ENCODE measurements at regions not wholly inside any gene's neighbourhood (a gene's known extent, or its start where the extent isn't known, plus 50 kb on each side); places are given as distances from the start of the nearest gene placed in this dataset.

DNA sequence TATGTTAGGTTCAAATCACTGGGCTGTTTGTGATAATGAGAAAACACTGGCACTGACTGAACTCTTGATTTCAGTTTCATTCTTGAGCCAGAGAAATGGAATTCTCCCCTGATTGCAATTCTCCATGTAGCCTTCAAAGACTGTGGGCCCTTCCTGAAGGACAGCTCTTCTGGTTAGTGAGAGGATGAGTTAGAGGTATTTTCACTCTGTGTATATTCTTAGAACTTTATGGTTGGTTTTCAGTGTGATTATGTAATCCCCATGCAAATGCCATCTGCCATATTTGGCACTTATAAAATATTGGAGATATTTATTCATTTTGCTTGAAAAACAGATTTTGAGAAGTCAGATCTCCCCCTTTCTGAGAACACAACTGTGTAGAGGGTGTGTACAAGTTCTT lies 323.7 kb downstream of the SLC4A3 start:
- Histone ChIP-seq H2BK12ac (ENCODE audit: low read length) (no peak overlapping the region), H3K18ac (ENCODE audit: low read length) (no peak overlapping the region), H3K9ac (ENCODE audit: low read depth, low read length, poor library complexity) (no peak overlapping the region), H4K8ac (ENCODE audit: low read depth, low read length) (no peak overlapping the region), H3K9me3 (replicated peaks in 1 of 2; ENCODE audit: control insufficient read depth in 2 of 2, insufficient read depth in 1 of 2, low read depth in 1 of 2, low read length in 2 of 2) (no peaks in the 10 kb centered on the region), H3K27me3 (ENCODE audit: control insufficient read depth in 3 of 3, insufficient read depth in 3 of 3, low read depth in 1 of 3, low read length in 3 of 3) (no peaks in the 10 kb centered on the region), H3K4ac (ENCODE audit: low read length) (no peak overlapping the region), H2BK15ac (ENCODE audit: low read length) (no peak overlapping the region), H2AFZ (ENCODE audit: low read length) (no peak overlapping the region), H3K4me1 (ENCODE audit: control insufficient read depth in 2 of 2, insufficient read depth in 1 of 2, low read depth in 1 of 2, low read length in 2 of 2) (no peaks in the 10 kb centered on the region), H2AK5ac (ENCODE audit: low read depth, low read length) (no peak overlapping the region), H4K91ac (ENCODE audit: low read depth, low read length, poor library complexity) (no peak overlapping the region), H2BK5ac (ENCODE audit: low read length) (no peak overlapping the region), H3K36me3 (replicated peaks in 1 of 2; ENCODE audit: control insufficient read depth in 2 of 2, insufficient read depth in 2 of 2, low read length in 2 of 2) (no peaks in the 10 kb centered on the region), H3K14ac (ENCODE audit: low read length) (no peak overlapping the region), H3K23ac (ENCODE audit: low read depth, low read length, poor library complexity) (no peak overlapping the region), H3K27ac (replicated peaks; ENCODE audit: low read length) (no peak overlapping the region), H3K79me1 (ENCODE audit: low read depth, low read length) (no peaks in the 10 kb centered on the region), H3K4me3 (ENCODE audit: low read length in 2 of 2) (no peak overlapping the region), H2BK120ac (ENCODE audit: low read depth, low read length) (no peak overlapping the region), H3K4me2 (ENCODE audit: insufficient read depth, low read length, poor library complexity, severe bottlenecking) (no peak overlapping the region)
- DNase-seq (ENCODE audit: low spot score) = no peak

DNA sequence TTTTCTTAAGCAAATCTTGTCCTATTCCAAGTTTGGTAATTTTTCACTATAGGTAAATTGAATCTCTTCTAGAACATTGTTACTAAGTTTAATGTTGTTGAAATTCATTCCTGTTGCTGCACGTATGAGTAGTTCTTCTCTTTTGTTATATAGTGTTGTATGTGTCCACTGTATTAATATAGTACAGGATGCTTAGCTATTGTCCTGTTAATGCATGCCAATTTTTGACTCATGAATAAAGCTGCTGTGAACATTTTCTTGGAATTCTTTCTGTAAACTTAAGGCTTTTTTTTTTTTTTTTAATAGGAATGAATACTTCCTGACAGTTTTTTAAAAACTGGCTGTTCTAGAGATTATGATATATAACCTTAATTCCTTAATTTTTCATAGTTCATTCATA lies 326.9 kb downstream of the SLC4A3 start:
- Histone ChIP-seq H2AK5ac (ENCODE audit: low read depth, low read length) (no peak overlapping the region), H3K14ac (ENCODE audit: low read length) (no peak overlapping the region), H3K4me2 (ENCODE audit: insufficient read depth, low read length, poor library complexity, severe bottlenecking) (no peak overlapping the region), H2BK12ac (ENCODE audit: low read length) (no peak overlapping the region), H3K23ac (ENCODE audit: low read depth, low read length, poor library complexity) (no peak overlapping the region), H3K79me1 (ENCODE audit: low read depth, low read length) (no peaks in the 10 kb centered on the region), H3K9me3 (replicated peaks in 1 of 2; ENCODE audit: control insufficient read depth in 2 of 2, insufficient read depth in 1 of 2, low read depth in 1 of 2, low read length in 2 of 2) (no peaks in the 10 kb centered on the region), H3K18ac (ENCODE audit: low read length) (no peak overlapping the region), H2BK5ac (ENCODE audit: low read length) (no peak overlapping the region), H2AFZ (ENCODE audit: low read length) (no peak overlapping the region), H3K9ac (ENCODE audit: low read depth, low read length, poor library complexity) (no peak overlapping the region), H3K4ac (ENCODE audit: low read length) (no peak overlapping the region), H4K8ac (ENCODE audit: low read depth, low read length) (no peak overlapping the region), H3K36me3 (replicated peaks in 1 of 2; ENCODE audit: control insufficient read depth in 2 of 2, insufficient read depth in 2 of 2, low read length in 2 of 2) (no peaks in the 10 kb centered on the region), H4K91ac (ENCODE audit: low read depth, low read length, poor library complexity) (no peak overlapping the region), H3K4me3 (ENCODE audit: low read length in 2 of 2) (no peak overlapping the region), H2BK120ac (ENCODE audit: low read depth, low read length) (no peak overlapping the region), H3K4me1 (ENCODE audit: control insufficient read depth in 2 of 2, insufficient read depth in 1 of 2, low read depth in 1 of 2, low read length in 2 of 2) (no peaks in the 10 kb centered on the region), H3K27me3 (ENCODE audit: control insufficient read depth in 3 of 3, insufficient read depth in 3 of 3, low read depth in 1 of 3, low read length in 3 of 3) (no peaks in the 10 kb centered on the region), H2BK15ac (ENCODE audit: low read length) (no peak overlapping the region), H3K27ac (replicated peaks; ENCODE audit: low read length) (no peak overlapping the region)
- no CpG with 5 or more reads among the region's 1 CpG for WGBS, 2 donors (ENCODE audit: extremely low coverage in 2 of 2, insufficient read length in 2 of 2, insufficient replicate concordance in 1 of 2)
- no peak for DNase-seq (ENCODE audit: low spot score)

DNA sequence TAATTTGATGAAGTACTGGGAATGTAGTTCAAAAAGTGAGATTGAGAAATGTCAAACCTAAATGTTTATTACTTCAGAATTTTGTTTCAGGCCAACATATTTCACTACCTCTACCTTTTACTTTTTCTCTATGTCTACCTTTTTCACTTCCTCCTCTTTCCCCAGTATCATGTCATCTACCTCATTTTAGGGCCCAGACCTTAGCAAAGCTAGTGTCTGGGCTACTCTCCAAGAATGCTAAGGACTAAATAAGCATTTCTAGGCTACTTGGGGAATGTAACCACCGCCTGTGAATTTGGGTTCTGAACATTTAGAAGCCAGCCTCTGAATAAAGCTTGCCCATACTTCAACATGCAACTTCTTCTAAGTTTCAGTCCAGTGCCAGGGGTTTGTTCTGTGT lies 330.4 kb downstream of the SLC4A3 start:
- Histone ChIP-seq H2AK5ac (ENCODE audit: low read depth, low read length) (no peak overlapping the region), H3K14ac (ENCODE audit: low read length) (no peak overlapping the region), H3K4me2 (ENCODE audit: insufficient read depth, low read length, poor library complexity, severe bottlenecking) (no peak overlapping the region), H3K4ac (ENCODE audit: low read length) (no peak overlapping the region), H3K9ac (ENCODE audit: low read depth, low read length, poor library complexity) (no peak overlapping the region), H4K8ac (ENCODE audit: low read depth, low read length) (no peak overlapping the region), H2BK15ac (ENCODE audit: low read length) (no peak overlapping the region), H3K27ac (replicated peaks; ENCODE audit: low read length) (no peak overlapping the region), H2BK12ac (ENCODE audit: low read length) (no peak overlapping the region), H3K9me3 (replicated peaks in 1 of 2; ENCODE audit: control insufficient read depth in 2 of 2, insufficient read depth in 1 of 2, low read depth in 1 of 2, low read length in 2 of 2) (no peaks in the 10 kb centered on the region), H2AFZ (ENCODE audit: low read length) (no peak overlapping the region), H2BK120ac (ENCODE audit: low read depth, low read length) (no peak overlapping the region), H3K4me1 (ENCODE audit: control insufficient read depth in 2 of 2, insufficient read depth in 1 of 2, low read depth in 1 of 2, low read length in 2 of 2) (no peaks in the 10 kb centered on the region), H2BK5ac (ENCODE audit: low read length) (no peak overlapping the region), H3K27me3 (ENCODE audit: control insufficient read depth in 3 of 3, insufficient read depth in 3 of 3, low read depth in 1 of 3, low read length in 3 of 3) (no peaks in the 10 kb centered on the region), H3K4me3 (ENCODE audit: low read length in 2 of 2) (no peak overlapping the region), H3K23ac (ENCODE audit: low read depth, low read length, poor library complexity) (no peak overlapping the region), H4K91ac (ENCODE audit: low read depth, low read length, poor library complexity) (no peak overlapping the region), H3K18ac (ENCODE audit: low read length) (no peak overlapping the region), H3K79me1 (ENCODE audit: low read depth, low read length) (no peaks in the 10 kb centered on the region), H3K36me3 (replicated peaks in 1 of 2; ENCODE audit: control insufficient read depth in 2 of 2, insufficient read depth in 2 of 2, low read length in 2 of 2) (no peaks in the 10 kb centered on the region)
- WGBS, 2 donors (ENCODE audit: extremely low coverage in 2 of 2, insufficient read length in 2 of 2, insufficient replicate concordance in 1 of 2) = no CpG with 5 or more reads among the region's 1 CpG
- no peak for DNase-seq (ENCODE audit: low spot score)

DNA sequence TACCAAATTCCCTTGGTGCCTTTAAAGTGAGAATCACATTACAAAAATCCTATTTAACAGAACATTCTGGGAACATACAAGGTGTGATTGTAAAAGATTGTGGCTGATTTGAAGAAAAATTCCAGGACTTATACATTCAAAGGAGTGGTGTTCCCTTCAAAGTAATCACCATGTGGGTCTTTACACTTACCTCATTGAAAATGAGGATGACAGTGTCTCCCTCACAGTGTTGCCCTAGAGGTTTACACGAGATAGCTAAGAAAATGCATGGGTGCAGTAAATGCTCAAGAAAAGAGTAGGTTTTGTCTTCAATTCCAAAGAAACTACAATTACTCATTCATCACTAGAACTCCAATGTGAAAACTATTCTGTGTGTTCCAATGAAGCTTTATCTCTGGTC lies 331.5 kb downstream of the SLC4A3 start:
- no peak overlapping the region for H4K8ac ChIP-seq (ENCODE audit: low read depth, low read length)
- H3K4ac ChIP-seq (ENCODE audit: low read length) = no peak overlapping the region
- no peak overlapping the region for H2BK12ac ChIP-seq (ENCODE audit: low read length)
- H3K9ac ChIP-seq (ENCODE audit: low read depth, low read length, poor library complexity) = no peak overlapping the region
- no peak overlapping the region for H2AK5ac ChIP-seq (ENCODE audit: low read depth, low read length)
- H3K79me1 ChIP-seq (ENCODE audit: low read depth, low read length) = no peaks in the 10 kb centered on the region
- no peak overlapping the region for H4K91ac ChIP-seq (ENCODE audit: low read depth, low read length, poor library complexity)
- no peak overlapping the region for H3K27ac ChIP-seq (replicated peaks; ENCODE audit: low read length)
- no peak overlapping the region for H3K4me3 ChIP-seq (ENCODE audit: low read length in 2 of 2)
- no peaks in the 10 kb centered on the region for H3K9me3 ChIP-seq (replicated peaks in 1 of 2; ENCODE audit: control insufficient read depth in 2 of 2, insufficient read depth in 1 of 2, low read depth in 1 of 2, low read length in 2 of 2)
- no peaks in the 10 kb centered on the region for H3K27me3 ChIP-seq (ENCODE audit: control insufficient read depth in 3 of 3, insufficient read depth in 3 of 3, low read depth in 1 of 3, low read length in 3 of 3)
- H3K23ac ChIP-seq (ENCODE audit: low read depth, low read length, poor library complexity) = no peak overlapping the region
- no peak overlapping the region for H2BK5ac ChIP-seq (ENCODE audit: low read length)
- no peak overlapping the region for H3K14ac ChIP-seq (ENCODE audit: low read length)
- no peak overlapping the region for H3K18ac ChIP-seq (ENCODE audit: low read length)
- H2BK15ac ChIP-seq (ENCODE audit: low read length) = no peak overlapping the region
- no peaks in the 10 kb centered on the region for H3K4me1 ChIP-seq (ENCODE audit: control insufficient read depth in 2 of 2, insufficient read depth in 1 of 2, low read depth in 1 of 2, low read length in 2 of 2)
- no peak for DNase-seq (ENCODE audit: low spot score)
- WGBS, 2 donors (ENCODE audit: extremely low coverage in 2 of 2, insufficient read length in 2 of 2, insufficient replicate concordance in 1 of 2) = no CpG with 5 or more reads among the region's 1 CpG
- no peaks in the 10 kb centered on the region for H3K36me3 ChIP-seq (replicated peaks in 1 of 2; ENCODE audit: control insufficient read depth in 2 of 2, insufficient read depth in 2 of 2, low read length in 2 of 2)
- no peak overlapping the region for H3K4me2 ChIP-seq (ENCODE audit: insufficient read depth, low read length, poor library complexity, severe bottlenecking)
- H2AFZ ChIP-seq (ENCODE audit: low read length) = no peak overlapping the region
- H2BK120ac ChIP-seq (ENCODE audit: low read depth, low read length) = no peak overlapping the region

Measured in neuronal stem cell (in vitro differentiated cells).